DMS79 treated with DMSO at 0.1 percent for 48 hours (cell line): ENCODE measurements at regions not wholly inside any gene's neighbourhood (a gene's known extent, or its start where the extent isn't known, plus 50 kb on each side); places are given as distances from the start of the nearest gene placed in this dataset.
"Not testable (repeated sequence)": the region's sequence is repeated elsewhere in the genome, so short reads cannot be mapped to it uniquely, and the experiment has no call there.

Source experiments
- DNase-seq: peaks from one replicate; lab custom pipeline; 2025; lab: John Stamatoyannopoulos, UW

DNA sequence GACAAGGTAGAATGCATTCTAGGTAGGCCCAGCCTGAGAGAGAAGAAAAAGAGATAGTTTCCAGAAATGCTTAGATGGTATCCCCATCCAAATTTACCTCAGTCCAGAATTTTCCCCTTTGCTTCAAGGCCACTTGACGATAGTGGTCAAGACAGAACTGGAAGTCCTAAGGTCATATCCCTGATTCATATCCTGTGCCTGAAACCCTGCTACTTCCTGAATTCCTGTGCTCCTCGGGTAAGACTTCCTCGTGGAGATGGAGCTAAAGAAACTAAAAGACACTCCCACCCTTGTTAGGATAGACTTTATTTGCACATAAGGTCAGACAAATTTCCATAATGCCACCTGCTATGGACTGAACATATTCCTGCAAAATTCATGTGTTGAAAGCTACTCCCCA, 175.9 kb downstream of the EVX1 start:
- no peak for DNase-seq

DNA sequence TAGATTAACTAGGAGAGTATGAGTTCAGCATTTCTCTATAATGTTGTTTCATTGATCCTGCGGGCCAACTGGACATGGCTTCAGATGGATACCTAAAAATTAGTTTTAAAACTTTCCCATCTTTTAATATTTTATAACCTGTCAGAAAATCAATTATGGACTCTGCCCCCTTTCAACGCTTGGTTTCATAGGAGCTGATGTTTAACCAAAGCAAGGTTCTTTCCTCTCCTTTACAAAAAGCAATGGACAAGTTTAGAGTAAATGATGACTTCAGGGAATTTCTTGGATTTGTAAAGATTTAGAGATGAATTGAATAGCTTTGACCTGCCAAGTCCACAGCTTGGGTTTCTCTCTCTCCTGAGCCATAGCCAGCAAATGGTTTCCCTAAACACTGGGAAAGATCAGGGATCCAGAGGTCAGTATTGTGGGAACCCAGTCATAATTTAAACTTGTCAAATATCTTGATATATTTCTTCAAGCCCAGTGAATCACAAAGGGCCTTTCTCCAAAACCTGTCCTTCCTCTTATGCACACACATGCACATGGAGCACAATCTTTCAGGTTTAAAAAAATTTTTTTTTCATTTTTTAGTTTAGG, 177.1 kb downstream of the EVX1 start:
- DNase-seq, result no peak

DNA sequence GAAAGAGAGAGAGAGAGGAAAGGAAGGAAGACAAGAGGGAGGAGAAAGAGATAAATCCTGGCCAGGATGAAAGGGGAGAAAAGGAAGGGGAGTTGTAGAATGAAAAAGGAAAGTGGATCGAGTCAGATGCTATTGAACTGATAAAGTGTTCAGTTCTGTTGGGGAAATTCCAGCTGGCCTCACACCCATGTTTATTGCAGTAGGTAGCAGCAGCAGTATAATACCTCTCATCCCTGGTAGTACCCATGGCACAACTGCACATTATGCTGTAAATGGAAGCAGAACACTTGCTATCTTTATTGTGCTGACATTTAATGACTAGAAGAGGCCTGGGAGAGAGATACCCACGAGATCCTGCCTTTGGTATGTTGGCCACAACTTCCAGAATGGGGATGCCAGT, 178.1 kb downstream of the EVX1 start:
- no peak for DNase-seq

DNA sequence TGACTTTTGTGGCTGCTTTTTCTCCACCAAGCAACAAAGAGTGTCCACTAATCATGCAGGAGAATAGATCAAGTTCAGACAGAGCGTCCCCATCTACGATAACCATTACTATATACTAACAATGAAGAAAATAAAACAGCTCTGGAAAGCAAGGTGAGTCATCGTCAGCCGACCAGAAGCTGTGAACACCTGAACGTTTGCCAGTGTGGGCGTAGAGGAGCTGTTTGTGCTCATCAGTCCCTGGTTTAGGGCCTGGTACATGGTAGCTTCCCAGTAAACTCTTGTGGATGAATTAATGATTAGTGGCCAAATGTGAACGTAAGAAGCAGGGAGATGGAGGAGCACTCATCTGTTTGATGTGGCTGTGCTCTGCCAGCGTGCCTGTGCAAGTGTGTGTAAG, 180.7 kb downstream of the EVX1 start:
- no peak for DNase-seq

- DNase-seq, result no peak
These were observed 181.2 kb downstream of the EVX1 start for GRCh38 chr7:27423821-27424220.

DNA sequence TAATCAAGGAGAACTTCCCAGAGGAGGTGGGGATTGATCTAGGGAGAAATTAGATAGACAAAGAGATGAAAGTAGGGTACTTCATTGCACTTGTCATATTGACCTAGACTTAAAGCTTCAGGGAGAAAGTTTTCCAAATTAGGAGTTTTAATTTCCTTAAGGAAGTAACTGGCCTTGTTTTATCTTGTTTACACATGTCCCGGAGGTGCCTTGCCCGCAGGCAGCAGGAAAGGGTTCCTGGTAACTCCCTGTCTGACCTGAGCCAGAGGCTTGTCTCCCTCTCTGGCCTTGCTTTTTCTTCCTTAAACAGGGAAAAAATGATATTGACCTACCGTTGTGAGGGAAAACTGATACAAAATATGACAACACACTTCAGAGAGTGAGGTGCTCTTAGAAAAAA, 181.6 kb downstream of the EVX1 start:
- no peak for DNase-seq

GRCh38 chr7:27424749-27425148, 182.1 kb downstream of the EVX1 start:
- DNase-seq, result no peak

DNA sequence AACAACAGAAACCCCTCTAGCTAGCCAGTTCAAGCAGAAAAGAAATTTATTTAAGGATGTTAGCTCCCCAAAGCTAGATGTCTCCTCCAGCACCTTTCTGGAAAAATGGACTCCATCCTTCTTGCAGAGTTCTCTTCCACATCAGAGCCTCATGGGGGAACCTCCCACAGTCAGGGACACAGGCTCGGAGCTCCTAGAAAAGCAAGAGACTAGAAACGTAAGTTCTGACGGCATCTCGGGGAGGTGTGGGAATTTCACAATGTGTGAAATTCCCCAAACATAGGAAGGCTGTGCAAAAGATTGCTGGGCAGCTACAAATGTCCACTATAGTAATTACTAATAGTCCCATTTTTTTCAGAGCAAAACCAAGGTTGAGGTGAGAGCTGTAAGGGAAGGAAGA, 184.8 kb downstream of the EVX1 start:
- DNase-seq, result no peak

DNA sequence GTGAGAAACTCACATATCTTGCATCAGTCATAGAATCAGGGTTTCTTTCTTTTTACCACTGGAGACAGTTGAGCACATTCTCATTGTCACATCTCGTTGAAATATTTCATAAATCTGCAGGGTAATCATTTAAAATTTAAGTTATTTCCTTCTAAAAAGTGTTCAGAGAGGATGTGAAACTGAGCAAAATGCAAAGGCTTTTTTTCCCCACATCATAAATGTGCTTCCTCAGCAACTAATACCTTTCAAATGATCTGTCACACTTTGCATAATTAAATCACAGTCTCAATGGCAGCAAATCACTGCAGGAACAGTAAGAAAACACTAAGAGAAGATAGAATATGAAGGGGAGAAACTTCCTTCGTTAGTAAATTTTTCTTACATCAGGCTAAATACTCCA, 187.5 kb downstream of the EVX1 start:
- DNase-seq, result no peak

DNA sequence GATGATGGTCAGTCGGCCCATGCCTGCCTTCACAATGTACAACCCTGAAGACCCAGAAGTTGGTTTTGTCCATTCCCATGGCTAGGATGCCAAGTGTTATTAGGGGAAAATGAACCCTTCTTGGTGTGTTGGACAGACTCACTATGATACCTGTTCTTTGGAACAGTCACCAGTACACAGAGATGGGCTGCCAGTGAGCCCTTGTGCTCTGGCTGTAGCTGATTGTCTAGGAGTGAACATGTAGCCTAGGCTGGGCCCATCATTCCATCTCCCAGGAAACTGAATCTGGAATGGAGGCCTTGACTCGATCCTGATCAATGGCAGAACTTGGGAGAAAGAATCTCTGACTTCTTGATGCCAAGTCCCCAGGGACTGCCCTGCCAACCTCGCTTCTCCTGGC, 188.9 kb downstream of the EVX1 start:
- no peak for DNase-seq

GRCh38 chr7:27433581-27433980, 191.0 kb downstream of the EVX1 start:
- no peak for DNase-seq

DNA sequence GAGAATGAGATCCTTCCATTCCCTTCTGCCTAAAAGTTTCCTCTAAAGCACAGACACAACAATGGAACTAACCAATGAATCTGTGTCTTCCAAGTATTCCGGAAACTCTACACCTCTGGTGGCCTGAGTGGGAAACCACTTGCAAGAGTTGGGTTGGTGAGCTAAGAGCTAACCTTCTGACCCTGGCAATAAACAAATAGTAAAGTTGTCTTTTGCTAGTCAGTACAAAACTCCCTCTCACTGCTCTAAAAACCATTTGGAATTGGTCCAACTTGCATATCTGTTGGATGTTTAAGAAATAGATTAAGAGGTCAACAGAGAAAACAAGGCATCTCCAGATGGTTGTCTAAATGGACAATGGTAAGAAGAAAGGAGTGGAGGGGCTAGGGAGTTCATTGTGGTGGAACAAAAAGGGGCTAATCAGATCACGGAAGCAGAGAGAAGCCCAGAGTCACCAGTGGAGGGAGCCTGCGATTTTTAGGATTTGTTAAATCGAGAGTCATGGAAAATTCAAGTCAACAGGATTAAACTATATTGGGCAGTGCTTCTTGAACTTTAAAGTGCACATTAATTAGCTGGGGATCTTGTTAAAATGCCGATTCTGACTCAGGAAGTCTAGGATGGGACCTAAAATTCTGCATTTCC, 192.3 kb downstream of the EVX1 start:
- DNase-seq, result no peak

- DNase-seq, result no peak
These were observed 192.9 kb downstream of the EVX1 start for GRCh38 chr7:27435461-27435860.

- no peak for DNase-seq
These were observed 196.4 kb downstream of the EVX1 start for GRCh38 chr7:27438881-27439589.

DNA sequence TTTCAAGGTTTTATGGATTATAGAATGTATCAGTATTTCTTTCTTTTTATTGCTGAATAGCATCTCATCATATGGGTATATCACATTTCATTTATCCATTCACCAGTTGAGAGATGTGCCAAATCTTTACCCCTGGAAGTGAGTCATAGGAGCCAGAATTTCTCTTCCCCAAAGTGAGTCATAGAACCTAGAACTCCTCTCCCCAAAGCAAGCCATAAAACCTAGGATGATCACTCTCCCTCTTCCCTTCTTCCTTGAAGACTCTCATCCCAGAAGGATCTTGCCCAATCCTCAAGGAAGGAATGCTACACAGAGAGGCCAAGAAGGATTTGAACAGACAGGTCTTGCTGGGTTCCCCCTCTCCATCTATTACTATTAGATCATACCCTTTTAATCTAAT, 199.9 kb downstream of the EVX1 start:
- DNase-seq, result no peak

GRCh38 chr7:27449046-27449445, 206.4 kb downstream of the EVX1 start:
- DNase-seq, result not testable (repeated sequence)

GRCh38 chr7:27453702-27454405, 208.8 kb downstream of the HIBADH start:
- no peak for DNase-seq

DNA sequence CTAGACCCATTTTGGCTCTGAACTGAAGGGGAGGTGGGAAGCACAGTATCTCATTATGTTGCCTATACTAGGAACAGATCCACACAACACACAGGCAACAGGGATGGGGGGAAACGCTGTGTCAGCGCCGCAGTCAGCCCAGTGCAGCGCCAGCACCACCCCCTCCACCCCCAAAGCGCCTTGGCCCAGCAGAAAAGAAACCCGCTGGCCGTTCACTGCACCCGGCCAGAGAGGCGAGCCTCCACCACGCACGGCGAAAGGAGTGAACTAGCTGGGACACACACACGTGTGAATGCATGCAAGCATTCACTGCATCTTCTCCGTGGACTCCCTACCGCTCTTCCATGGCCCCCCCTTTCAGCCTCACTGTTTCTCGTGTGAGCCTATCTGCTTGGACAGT, 205.6 kb downstream of the HIBADH start:
- not testable (repeated sequence) for DNase-seq

GRCh38 chr7:27457603-27458565, 204.8 kb downstream of the HIBADH start:
- DNase-seq, result not testable (repeated sequence)

- DNase-seq, result no peak
These were observed 203.5 kb downstream of the HIBADH start for GRCh38 chr7:27459021-27459730.

GRCh38 chr7:27459731-27460053, 203.0 kb downstream of the HIBADH start:
- DNase-seq, result no peak
